Heart right ventricle (tissue), 16 donors: ENCODE measurements at regions not wholly inside any gene's neighbourhood (a gene's known extent, or its start where the extent isn't known, plus 50 kb on each side); places are given as distances from the start of the nearest gene placed in this dataset.

ENCODE experiments used
- ATAC-seq, 8 donors: fragments of 200-7000 bp; cut with Tn5 transposase; one replicate each; pipeline ENCODE4 v1.9.1; 2020; ENCODE audit warnings: mild to moderate bottlenecking in 8 of 8, moderate library complexity in 8 of 8, moderate number of reproducible peaks in 1 of 8
- DNase-seq, 2 donors: peaks; one replicate each; pipeline ENCODE4 v3.0.0-alpha.2; 2020
- H3K27ac ChIP-seq, 10 donors: fragments of 200-600 bp; sonication (generic) in 2 of 10; one replicate each; pipeline versions ENCODE4 v1.5.0 to v1.8.0; 2020 to 2022; ENCODE audit warnings: mild to moderate bottlenecking in 3 of 10
- H3K27me3 ChIP-seq, 7 donors: fragments of 200-600 bp; one replicate each; pipeline ENCODE4 v1.8.0; 2021 to 2022; ENCODE audit warnings: mild to moderate bottlenecking in 2 of 7
- H3K36me3 ChIP-seq, 9 donors: fragments of 200-600 bp; sonication (generic) in 1 of 9; one replicate each; pipeline versions ENCODE4 v1.5.0 to v1.8.0; 2020 to 2022; ENCODE audit warnings: mild to moderate bottlenecking in 2 of 9
- H3K4me1 ChIP-seq, 9 donors: fragments of 200-600 bp; sonication (generic) in 1 of 9; one replicate each; pipeline versions ENCODE4 v1.5.0 to v1.8.0; 2020 to 2022; ENCODE audit warnings: mild to moderate bottlenecking in 4 of 9
- H3K4me3 ChIP-seq, 10 donors: fragments of 200-600 bp; sonication (generic) in 2 of 10; one replicate each; pipeline versions ENCODE4 v1.5.0 to v1.8.0; 2020 to 2022; ENCODE audit warnings: mild to moderate bottlenecking in 7 of 10, moderate library complexity in 2 of 10
- H3K9me3 ChIP-seq, 11 donors: fragments of 200-600 bp in 10 of 11; sonication (generic) in 2 of 11; one replicate each; pipeline versions ENCODE4 v1.5.0 to v1.8.0; 2013 to 2022; ENCODE audit warnings: mild to moderate bottlenecking in 2 of 11, control low read depth in 1 of 11, moderate library complexity in 1 of 11
- CTCF ChIP-seq, 9 donors: fragments of 200-600 bp; sonication (generic) in 2 of 9; IDR thresholded peaks; one replicate each; pipeline versions ENCODE4 v1.5.0 to v1.8.0; 2021 to 2022; ENCODE audit warnings: antibody characterized with exemption in 9 of 9, mild to moderate bottlenecking in 5 of 9, moderate library complexity in 1 of 9
- WGBS, 2 donors: extraction: QIAGEN DNeasy Blood & Tissue Kit; methylation state at CpG; one replicate each; pipeline ENCODE4 v1.1.7; 2013; ENCODE audit warnings: inconsistent platforms in 1 of 2; 5-methylcytosine and 5-hydroxymethylcytosine counted together
- intact Hi-C, 10 donors: fragments of 100-400 bp; cut with DNase I; formaldehyde crosslinking; loops; one replicate each; pipeline versions ENCODE4 v1.11.1 to v1.14.2; 2022
- donor health status: Arrhythmogenic right ventricular cardiomyopathy.
- donor health status: ischemic (EF 13 %, LVEDD 7.1; RV severe dilation, severe dysfunction).
- donor health status: healthy with polysubstance abuse.
- donor health status: DM: no; HTN: yes; CAD: no.
- donor health status: DM: no; HTN: no; CAD: no.
- donor health status: ischemic (EF 25% LVEDD 6.9; RV normal size, moderate dysfunction).
- donor health status: ischemic (EF 25% LVEDD 5.7; RV mildly dilated, moderate dysfunction).
- donor health status: healthy.
- donor health status: DM: yes; HTN: yes; CAD: no.
- donor health status: Ischemic cardiomyopathy.
- donor health status: ischemic (EF 35%, LVEDD 5.7; RV mildly dilated, moderate dysfunction).
- donor health status: nonischemic (EF 11% LVEDD 7.7; RV severe dilation, severe dysfunction).
- donor health status: DM: yes; HTN: yes; CAD: no.
- donor health status: PGD.
- donor health status: ischemic (EF 29% LVEDD 5.4; RV normal size, mild dysfunction).
- donor health status: nonischemic (EF 23%, LVEDD 6.1; RV moderate dilation, normal function).

GRCh38 chr1:38433084-38433722 lies 386.6 kb upstream of the POU3F1 start:
- no peaks in the 10 kb centered on the region for H3K36me3 ChIP-seq
- peaks cover 0 to 43% (median 11%) of the 10 kb centered on the region in 7 donors for H3K27me3 ChIP-seq
- H3K27ac ChIP-seq, result no peak overlapping the region
- no peaks in the 10 kb centered on the region for H3K9me3 ChIP-seq
- WGBS, 2 donors, result 49 to 50% methylated on average over 10 of the region's 10 CpGs
- no peak for TF ChIP-seq CTCF (IDR thresholded peaks at IDR 0.05)
- no peak for ATAC-seq
- no peaks in the 10 kb centered on the region for H3K4me1 ChIP-seq
- DNase-seq, result no peak
- intact Hi-C loops, result no loop called here
- H3K4me3 ChIP-seq, result no peak overlapping the region

DNA sequence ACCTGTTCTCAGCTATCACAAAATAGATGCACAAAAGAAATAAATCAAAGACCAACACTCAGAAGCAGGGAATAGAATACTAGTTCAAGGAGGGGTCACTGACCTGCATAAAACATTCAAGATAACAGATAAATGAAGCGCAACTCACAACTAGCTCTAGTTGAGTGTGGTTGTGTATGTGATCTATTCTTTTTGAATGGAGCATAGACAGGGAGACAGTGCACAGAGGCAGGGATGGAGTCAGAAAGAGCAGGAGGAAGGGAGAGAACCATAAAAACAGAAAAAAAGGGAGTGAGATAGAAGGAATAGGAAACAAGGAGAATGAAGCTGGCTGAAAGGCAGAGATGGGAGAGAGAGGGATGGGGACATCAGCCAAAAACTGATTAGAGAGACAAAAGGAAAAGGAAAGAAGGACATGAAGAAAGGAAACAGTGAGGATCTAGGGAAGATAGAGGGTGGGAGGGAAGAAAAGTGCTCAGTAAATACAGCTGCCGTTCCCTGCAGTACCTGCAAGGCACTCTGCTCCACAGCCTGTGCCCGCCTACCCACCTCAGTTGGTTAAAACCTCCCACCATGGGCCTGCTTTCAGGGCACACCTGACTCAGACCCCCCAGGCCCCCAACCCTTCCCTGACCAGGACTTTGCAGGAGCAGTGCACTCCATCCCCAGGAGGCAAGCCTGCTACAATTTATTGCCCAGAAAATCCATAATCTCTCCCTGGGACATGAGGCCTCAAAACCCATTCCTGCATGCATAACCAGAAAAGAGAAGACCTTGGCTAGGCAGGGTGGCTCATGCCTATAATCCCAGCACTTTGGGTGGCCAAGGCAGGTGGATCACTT lies 385.2 kb upstream of the POU3F1 start:
- Histone ChIP-seq H3K27ac (no peak overlapping the region), H3K36me3 (no peaks in the 10 kb centered on the region), H3K4me1 (no peaks in the 10 kb centered on the region), H3K27me3 (peaks cover 0 to 41% (median 9%) of the 10 kb centered on the region in 7 donors), H3K4me3 (no peak overlapping the region), H3K9me3 (no peaks in the 10 kb centered on the region)
- intact Hi-C loops, result no loop called here
- no peak for TF ChIP-seq CTCF (IDR thresholded peaks at IDR 0.05)
- ATAC-seq (no peak), DNase-seq (no peak)
- 80 to 81% methylated on average over 3 of the region's 3 CpGs for WGBS, 2 donors

DNA sequence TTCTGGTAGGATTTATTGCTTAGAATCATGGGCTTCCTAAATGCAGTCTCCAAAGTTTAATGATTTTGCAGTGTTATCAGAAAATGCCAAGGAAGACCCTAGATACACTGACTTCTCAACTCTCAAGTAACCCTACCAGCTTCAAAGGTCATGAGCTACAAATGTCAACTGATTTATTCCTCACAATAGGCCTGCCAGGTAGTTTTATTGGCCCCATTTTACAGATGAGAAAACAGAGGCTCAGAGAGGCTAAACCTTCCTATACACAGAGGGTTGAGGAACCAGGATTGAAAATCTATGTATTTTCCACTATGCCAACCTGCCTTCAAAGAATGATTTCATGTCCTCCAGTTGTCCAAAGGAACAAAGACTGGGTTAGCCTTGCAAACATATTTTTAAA lies 384.4 kb upstream of the POU3F1 start:
- peaks cover 0 to 41% (median 9%) of the 10 kb centered on the region in 7 donors for H3K27me3 ChIP-seq
- no peak overlapping the region for H3K27ac ChIP-seq
- H3K4me3 ChIP-seq, result no peak overlapping the region
- intact Hi-C loops, result no loop called here
- no peaks in the 10 kb centered on the region for H3K9me3 ChIP-seq
- H3K36me3 ChIP-seq, result no peaks in the 10 kb centered on the region
- DNase-seq (no peak), ATAC-seq (no peak)
- no peak for TF ChIP-seq CTCF (IDR thresholded peaks at IDR 0.05)
- no peaks in the 10 kb centered on the region for H3K4me1 ChIP-seq

DNA sequence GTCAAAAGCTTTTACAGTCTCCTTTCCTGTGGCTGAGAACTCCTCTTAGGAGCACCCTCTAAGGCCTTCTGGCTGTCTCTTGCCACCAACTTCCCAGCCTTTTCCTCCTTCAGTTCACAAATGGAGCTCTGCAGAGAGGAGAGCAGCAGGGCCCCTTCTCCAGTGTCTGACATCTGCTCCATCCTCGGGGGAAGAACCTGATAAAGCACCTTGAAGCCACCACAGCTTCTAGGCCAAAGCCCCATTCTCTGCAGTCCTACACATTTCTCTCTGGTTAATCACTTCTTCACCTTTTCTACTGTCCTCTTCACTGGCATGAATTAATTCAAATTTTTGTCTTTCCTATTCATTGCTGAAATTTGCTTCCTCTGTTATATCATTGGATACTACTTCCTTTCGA lies 378.1 kb upstream of the POU3F1 start:
- Histone ChIP-seq H3K4me3 (no peak overlapping the region), H3K27ac (no peak overlapping the region), H3K36me3 (no peaks in the 10 kb centered on the region), H3K9me3 (no peaks in the 10 kb centered on the region), H3K27me3 (peaks cover 0 to 23% (median 11%) of the 10 kb centered on the region in 7 donors), H3K4me1 (no peaks in the 10 kb centered on the region)
- DNase-seq (no peak), ATAC-seq (no peak)
- WGBS, 2 donors, result 66 to 73% methylated on average over 2 of the region's 2 CpGs
- intact Hi-C loops, result no loop called here
- no peak for TF ChIP-seq CTCF (IDR thresholded peaks at IDR 0.05)
